GM21786 (cell line): ENCODE measurements at regions not wholly inside any gene's neighbourhood (a gene's known extent, or its start where the extent isn't known, plus 50 kb on each side); places are given as distances from the start of the nearest gene placed in this dataset.

Source experiments
- ATAC-seq: cut with Tn5 transposase; IDR thresholded peaks from one replicate; pipeline ENCODE4 v1.9.1; 2021; ENCODE audit not compliant: unreplicated experiment

- ATAC-seq, result no peak
Measured at GRCh38 chr7:130896051-130896881, 162.3 kb upstream of the KLF14 start.

- ATAC-seq, result peak; percentile 46
Measured at GRCh38 chr7:130896898-130897514, 163.0 kb upstream of the KLF14 start.

DNA sequence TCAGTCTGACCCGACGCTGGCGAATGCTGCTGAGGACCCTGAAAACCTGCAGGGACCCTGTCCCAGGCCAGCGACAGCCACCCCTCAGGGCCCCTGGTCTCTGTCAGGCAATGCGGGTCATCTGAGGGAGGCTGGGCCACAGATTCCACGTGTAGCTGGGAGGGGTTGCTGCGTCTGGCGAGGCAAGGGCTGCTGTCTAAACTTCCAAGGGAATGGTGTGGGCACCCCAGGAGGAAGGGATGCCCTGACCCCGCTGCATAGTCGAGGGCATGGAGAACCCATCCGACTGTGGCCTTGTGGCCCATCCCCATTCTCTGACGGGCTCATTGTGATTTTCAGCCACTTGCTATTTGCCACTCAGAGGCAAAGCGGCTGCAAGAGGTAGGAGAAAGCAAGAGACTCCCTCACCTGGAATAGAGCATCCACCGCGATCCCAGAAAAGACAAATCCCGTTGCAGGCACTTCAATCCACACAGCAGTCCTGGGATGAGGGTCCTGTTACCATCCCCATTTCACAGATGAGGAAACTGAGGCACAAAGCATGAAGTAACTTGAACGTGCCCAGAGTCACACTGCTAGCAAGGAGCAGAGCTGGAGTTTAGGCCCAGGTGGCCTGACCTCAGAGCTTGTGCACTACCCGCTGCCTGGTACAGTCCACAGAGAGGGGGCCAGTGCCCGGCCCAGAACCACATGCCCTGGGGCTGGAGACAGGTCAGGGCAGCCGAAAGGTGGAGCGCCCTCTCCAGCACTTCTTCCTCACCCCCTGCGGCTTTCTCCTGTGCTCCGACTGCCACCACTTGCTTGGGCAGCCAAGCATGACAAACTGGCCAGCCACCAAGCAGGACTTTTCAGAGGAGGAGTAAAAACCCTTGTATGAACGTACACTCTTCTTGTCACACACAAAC, 163.8 kb upstream of the KLF14 start:
- peak; percentile 35 for ATAC-seq

GRCh38 chr7:130899071-130899560, 165.1 kb upstream of the KLF14 start:
- no peak for ATAC-seq

DNA sequence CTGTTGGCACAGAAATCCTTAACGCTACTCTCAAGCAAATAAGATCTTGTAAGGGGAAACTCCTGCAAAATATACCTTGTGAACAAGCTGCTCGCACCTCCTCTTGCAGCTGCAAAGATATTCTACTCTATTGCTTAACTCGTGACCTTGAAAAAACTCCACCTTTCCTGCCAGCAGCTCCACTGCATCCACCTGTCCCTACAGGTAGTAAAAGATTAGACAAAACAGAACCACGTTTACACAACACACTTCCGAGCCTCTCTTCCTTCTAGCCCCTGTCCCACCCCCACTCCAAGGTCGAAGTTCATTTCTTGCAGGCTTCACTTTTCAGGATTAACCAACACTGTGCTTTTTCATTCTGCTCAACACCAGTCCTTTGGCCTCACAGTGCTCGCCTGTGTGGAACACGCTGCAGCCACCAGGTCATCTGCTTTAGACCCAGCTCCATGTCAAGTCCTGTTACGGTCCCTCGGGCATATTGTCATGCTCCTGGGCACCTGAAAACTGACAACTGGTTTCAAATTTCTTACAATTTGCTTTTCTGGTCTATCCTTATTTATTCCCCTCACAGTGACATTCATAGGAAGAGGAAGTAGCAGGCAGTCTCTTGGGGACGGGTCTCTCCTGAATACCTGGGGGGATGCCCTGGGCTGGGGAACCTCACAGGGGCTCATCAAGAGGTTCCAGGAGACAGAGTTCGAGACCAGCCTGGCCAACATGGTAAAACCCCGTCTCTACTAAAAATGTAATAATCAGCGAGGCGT, 165.8 kb upstream of the KLF14 start:
- ATAC-seq, result no peak

GRCh38 chr7:130900471-130901076, 166.6 kb upstream of the KLF14 start:
- ATAC-seq, result no peak

DNA sequence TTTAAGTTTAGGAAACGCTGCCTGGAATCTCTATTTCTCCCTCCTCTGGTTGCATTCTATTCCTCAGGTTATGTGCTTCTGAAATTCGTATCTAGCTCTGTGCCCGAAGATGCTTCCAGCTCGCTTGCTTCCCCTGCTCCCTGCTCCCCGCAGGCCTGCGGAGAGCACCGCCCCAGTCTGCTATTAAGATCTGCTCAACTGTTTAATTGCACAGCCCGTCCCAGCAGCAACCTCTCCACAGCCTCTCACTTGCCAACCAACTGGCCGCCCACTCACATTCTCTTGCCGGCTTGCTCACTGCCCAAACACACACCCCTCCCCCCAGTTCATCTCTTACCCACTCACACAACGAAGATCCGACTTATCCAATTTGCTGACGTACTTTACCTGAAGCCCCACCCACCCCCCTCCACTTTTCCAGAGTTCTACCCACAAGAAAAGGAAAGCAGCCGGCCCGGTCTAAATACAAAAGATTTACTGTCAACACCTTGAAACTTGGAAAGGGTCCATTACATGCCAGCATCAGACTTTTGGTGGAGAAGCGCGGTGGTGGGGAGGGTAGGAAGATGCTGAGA, 167.3 kb upstream of the KLF14 start:
- no peak for ATAC-seq

DNA sequence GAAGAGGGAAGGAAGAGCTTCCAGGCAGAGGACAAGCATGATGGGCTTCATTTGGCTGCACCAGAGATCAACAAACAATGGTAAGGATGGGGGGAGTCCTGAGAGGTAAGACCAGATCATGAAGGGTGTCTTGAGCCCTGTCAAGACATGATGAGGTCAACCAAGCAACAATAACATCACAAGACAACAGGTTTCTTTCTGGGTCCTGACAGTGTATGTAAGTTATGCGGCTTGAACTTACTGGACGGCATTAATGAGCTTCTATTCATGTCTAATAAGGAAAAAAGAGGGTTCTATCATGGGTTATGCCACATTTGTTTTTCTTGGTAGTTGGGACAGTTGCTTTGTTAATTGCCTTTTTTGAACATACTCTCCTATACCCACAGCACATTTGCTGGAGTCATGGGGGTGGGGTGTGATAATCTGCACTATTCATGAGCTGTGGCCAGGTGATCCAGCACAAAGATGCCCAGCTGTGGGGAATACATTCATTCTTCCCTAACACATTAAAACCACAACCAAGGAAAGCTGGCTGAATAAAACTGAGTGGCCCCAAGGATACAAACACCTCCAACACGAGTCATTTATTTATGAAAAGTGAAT, 168.8 kb upstream of the KLF14 start:
- ATAC-seq, result no peak

DNA sequence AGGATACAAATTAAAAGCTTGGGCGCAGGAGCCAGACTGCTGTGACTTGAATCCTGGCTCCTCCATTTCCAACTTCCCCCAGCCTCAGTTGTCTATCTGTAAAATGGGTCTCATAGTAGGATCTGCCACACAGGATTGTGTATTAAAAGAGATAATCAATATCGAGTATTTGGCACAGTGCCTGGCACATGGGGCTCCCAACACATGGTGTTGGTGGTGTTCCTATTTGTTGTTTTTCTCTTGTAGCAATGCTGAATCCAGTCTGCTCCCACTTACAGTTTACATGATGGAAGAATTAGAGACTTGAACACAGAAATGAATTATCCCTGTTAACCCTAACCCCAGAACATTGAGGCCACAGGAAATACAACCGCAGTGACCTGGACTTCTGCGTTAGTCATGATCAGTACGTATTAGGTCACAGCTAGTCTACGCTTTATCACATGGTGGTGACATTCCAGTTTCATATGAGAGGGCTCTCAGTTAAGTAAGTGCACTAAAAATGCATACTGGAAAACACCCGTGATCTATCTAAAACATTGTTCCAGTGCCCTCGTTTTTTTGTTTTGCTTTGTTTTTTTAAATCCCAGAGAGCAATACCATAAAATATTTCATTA, 169.5 kb upstream of the KLF14 start:
- ATAC-seq, result no peak

GRCh38 chr7:130904031-130904757, 170.2 kb upstream of the KLF14 start:
- no peak for ATAC-seq

DNA sequence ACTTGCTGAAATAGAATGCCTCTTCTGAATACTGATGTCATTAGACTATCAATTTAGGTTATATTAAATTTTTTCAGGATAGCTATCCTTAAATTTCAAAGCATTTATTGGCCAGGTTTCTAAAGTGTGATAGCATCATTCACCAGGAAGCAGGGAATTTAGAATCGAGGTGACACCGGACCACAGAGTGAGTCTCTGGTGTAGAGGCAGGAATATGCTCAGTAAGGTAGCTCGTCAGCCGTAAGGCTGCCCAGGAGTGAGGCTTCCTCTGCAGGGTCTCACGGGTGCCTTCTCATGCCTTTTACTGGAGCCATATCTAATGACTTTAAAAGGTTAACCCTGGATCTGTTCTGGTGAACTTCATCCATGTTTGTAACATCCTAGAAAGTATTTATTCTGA, 170.8 kb upstream of the KLF14 start:
- ATAC-seq, result no peak

DNA sequence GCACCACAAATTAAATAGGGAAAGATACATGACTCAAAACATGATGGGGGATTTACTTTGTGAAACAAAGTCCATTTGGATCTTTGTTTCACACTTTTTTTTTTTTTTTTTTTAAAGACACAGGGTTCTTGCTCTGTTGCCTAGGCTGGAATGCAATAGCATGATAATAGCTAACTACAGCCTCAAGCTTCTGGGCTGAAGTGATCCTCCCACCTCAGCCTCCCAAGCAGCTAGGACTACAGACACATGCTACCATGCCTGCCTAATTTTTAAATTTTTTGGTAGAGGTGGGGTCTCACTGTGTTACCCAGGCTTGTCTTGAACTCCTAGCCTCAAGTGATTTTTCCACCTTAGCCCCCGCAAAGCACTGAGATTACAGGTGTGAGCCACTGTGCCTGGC, 172.6 kb upstream of the KLF14 start:
- ATAC-seq, result no peak

- no peak for ATAC-seq
Measured at GRCh38 chr7:130907439-130907838, 173.4 kb upstream of the KLF14 start.

GRCh38 chr7:130908345-130909160, 174.5 kb upstream of the KLF14 start:
- ATAC-seq, result no peak

DNA sequence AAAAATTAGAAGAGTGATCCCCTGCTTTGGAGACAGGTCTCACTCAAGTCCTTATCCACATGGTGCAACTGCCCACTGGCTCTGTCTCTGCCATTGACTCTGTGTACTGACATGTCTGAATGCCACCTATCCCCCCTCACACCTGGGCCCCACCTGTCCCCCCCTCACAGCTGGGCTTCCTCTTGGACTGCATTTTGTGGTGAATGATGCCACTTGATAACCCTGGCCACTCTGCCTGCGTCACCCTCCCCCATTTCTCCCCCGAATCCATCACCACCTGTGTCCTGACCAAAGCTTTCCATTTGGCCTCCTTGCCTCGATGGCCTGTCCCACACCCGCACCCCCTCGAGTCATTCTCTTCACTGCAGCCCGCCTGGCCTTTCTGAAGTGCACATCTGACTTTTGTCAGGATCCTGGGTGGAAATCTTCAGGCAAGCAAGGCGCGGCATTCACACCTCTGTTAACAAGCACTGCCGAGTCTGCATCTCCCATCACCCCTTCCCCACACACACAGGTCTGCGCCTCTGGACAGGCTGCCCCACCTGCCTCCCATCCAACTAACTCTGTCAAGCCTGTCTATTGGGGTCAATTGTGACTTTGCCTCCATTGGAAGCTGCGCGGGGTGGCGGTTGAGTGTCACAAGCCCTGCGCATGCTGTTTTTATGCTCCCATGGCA, 175.3 kb upstream of the KLF14 start:
- ATAC-seq, result no peak

- no peak for ATAC-seq
Measured at GRCh38 chr7:130909881-130910672, 176.1 kb upstream of the KLF14 start.
